Amniotic epithelial cell (primary cell): ENCODE measurements at regions not wholly inside any gene's neighbourhood (a gene's known extent, or its start where the extent isn't known, plus 50 kb on each side); places are given as distances from the start of the nearest gene placed in this dataset.

Experiments used
- DNase-seq: peaks from one replicate; pipeline ENCODE4 v3.0.0-alpha.2; 2010; ENCODE audit warnings: low read depth

- no peak for DNase-seq
These were observed 363.5 kb upstream of the DUSP10 start for GRCh38 chr1:222105393-222105737.

- no peak for DNase-seq
These were observed 363.0 kb upstream of the DUSP10 start for GRCh38 chr1:222104694-222105392.

DNA sequence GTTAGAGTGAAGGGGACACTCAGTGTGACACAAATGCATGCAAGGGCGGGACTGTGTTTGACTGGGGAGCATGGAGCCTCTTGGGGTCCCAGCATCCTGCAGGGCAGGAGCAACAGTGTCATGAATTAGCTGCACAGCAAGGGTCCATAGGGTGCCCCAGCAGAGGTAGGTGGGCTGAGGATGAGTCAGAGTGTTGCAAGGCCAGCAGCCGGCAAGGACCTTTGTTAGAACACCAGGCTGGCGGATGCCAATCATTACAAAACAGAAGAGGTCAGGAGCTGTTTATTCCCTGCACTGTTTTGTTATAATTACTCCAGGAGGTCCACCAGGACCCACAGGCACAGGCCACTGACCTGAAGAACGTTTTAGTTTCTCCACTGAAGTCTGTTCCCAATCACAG lies 362.2 kb upstream of the DUSP10 start:
- DNase-seq: no peak

DNA sequence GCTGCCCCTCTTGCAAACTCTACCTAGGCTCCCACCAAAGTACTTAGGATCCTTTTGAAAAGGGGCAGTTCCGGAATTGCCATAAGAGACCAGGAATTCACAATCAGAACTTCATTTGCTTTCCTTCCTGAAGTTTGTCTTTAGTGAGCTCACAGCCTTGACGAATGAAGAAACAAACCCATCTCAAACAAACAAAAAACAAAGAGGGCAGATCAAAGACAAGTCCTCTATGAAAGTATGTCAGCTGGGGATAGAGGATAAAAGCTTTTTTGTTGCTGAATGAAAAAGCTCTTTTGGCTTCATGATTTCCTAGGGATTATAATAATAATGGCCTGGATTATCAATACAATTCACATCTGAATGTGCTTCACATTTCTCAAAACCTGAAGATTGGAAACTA lies 357.9 kb upstream of the DUSP10 start:
- DNase-seq: no peak

DNA sequence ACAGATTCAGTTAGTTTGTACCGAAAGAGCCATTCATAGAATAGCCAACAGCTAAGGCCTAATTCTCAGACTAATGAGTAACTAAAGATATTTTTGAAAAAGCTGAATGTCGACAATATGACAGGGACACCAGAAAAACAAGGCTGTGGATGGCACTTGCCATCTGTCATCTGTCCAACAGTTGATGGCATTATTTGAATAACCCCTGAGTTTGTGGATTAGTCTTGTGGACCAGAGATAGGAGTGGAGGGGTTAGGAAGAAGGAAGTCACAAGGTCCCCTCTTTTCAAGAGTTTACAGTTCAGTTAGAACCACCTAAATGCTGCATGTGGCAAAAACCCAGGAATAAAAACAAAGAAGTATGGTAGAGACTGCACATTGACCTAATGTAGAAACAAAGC lies 356.5 kb upstream of the DUSP10 start:
- no peak for DNase-seq

DNA sequence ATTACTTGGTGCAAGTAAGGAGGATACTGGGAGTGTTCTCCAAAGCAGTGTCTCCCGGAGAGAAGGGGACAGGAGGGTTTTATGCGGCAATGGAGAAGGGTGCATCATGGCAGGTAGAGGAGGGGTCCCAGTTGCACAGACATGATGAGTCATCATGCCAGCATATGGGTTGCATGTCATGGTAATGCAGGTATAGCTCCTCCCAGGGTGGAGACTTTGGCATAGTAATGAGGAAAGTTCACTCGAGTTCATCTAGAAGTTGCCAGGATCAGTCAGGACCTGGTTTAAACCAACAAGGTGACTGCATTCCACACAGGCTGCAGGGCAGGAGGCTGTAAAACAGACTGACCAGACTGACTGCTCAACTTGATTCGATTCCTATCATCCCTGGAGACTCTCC lies 355.7 kb upstream of the DUSP10 start:
- DNase-seq: no peak

GRCh38 chr1:222096883-222097282 lies 355.0 kb upstream of the DUSP10 start:
- peak; percentile 32 for DNase-seq

GRCh38 chr1:222096476-222096772 lies 354.5 kb upstream of the DUSP10 start:
- no peak for DNase-seq

DNA sequence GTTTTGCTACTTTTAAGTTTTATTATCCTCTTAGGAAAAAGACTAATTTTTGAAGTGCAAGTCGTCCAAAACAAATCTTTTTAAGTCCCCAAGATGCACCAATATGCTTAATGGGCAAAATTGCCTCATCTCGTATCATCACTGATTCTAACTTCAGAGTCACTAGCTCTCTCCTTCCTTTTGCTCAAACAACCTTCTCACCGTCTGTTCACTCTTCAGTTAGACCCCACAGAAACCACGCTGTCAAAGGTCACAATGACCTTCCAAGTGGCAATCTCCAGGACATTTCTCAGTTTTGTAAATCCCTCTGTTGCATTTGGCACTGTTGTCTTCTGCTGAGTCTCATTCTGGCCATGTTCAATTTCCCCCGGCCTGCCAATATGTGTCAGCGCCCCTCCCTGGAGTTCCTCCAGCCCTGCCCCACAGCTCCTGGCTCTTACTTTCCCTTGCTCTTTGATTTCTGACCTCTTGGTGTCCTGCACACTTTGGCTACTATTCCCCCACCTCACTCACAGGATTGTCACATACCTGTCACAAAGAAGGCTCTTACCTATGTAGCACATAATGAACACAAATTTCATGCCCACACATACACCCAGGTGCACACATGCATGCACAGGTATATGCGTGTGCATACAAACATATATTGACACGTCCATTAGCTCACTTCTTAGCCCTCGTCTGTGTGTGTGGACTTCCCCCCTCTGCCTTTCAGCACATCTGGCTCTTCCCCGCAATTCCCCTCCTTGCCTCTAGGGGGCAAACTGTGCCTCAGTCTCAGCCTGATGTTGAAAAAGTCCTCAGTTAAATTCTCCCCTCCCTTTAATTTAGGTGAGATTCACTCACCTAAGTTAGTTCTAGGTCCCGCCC lies 354.0 kb upstream of the DUSP10 start:
- no peak for DNase-seq

GRCh38 chr1:222093518-222093917 lies 351.6 kb upstream of the DUSP10 start:
- no peak for DNase-seq

DNA sequence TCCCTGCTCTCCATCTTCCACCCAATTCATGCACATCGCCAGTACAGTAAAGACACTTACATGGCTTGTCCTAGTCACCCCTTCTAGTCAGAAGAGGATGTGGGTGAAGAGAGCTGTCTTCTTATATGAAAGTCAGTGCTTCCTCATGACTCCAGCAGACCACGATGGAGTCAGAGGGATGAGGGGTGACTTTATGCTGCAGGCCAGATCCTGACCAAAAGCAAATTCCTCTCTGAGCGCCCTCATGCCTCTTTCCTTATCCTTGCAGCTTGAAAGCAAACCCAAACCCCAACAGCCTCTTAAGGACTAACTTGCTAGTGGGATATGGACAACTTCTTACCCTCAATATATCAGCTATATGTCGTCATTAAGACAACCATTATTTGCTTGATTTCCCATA lies 348.2 kb upstream of the DUSP10 start:
- no peak for DNase-seq

DNA sequence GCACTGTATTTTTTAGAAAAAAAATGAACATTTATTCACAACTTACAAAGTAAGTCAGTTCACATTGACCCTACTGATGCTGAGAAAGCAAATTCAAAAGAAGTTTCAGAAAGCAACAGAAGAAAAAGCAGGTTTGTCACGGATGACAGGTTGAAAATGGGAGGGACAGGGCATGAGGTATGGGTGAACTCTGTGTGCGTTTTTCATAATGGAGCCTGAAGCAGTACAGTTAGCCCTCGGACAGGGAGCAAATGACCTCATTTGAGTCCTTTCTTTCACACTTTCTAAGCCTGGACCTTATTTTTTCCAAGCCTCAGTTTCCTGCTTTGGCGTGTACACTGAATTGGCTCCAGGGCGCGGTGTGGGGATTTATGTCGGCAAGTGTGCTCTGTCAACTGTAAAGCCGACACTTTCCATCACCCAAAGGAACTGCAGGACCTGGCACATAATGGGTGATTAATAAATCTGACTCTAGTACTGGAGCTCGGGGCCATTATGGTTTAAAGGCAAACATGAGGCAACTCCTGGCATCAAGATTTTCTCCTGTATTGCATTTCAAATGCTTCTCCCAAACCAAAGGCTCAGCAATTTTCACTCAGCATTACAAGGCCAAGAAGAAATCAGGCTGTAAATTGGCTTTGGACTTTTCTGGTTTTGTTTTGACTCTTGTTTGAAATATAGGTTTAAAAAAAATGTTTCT lies 345.5 kb upstream of the DUSP10 start:
- no peak for DNase-seq

GRCh38 chr1:222084996-222085395 lies 343.1 kb upstream of the DUSP10 start:
- peak; percentile 30 for DNase-seq

- no peak for DNase-seq
These were observed 342.2 kb upstream of the DUSP10 start for GRCh38 chr1:222084048-222084447.

DNA sequence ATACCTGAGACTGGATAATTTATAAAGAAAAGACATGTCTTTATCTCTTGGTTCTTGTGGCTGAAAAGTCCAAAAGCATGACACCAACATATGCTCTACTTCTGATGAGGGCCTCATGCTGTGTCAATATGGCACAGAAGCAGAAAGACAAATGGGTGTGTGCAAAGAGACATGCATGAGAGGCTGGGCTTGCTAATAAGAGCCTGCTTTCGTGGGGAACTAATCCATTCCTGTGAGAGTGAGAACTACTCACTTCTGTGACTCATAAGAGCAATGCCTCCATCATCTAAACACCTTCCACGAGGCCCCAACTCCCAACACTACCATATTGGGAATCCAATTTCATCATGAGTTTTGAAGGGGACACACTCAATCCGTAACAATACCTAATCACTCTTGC lies 340.0 kb upstream of the DUSP10 start:
- DNase-seq: no peak

- no peak for DNase-seq
These were observed 337.7 kb upstream of the DUSP10 start for GRCh38 chr1:222079566-222079965.

DNA sequence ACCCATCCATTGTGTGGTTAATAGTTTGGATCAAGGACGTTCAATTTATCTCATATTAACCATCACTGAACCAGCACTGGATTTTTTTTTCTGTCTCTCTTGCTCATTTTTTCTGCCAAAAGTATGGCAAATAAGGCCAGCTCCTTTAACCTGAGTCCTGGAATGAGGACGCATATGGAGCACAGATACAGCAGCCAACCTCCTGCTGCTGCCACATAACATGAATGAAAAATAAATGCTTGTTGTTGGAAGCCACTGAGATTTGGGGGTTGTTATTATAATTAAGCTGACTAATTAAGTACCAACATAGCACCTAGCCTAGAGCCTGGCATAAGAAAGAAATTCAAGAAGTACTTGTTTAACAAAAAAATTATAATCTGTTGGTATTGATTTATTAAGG lies 335.3 kb upstream of the DUSP10 start:
- no peak for DNase-seq

GRCh38 chr1:222074317-222074716 lies 332.4 kb upstream of the DUSP10 start:
- DNase-seq: no peak

DNA sequence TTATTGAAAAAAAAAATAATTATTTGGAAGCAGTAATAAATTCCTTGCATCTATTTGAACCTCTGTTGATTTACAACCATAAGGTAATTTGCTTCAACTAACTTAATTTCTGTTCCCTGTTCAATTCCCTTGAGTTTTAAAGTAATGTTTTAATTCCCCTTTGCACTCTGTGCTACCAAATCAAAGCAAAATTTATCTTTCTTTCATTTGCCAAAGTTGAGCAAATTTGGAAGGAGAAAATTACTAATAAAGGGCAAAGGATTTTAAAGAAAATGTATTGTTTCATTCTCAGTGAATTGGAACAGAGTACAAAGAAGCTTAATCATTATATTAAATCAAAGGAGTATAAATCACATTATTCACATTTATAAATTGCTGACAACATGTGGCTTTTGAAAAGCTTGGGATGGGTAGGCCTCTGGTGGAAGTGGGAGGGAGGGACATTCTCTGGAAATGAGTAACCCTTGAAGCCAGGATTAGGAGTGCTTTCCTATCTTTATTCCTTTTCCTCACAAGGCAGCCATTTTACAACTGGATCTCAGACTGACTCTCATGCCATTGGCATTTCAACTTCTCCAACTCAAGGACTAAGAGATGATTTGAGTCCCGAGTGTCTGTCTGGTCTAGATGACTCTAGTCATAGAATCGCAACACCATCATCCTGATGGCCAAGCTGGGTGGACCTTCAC lies 331.6 kb upstream of the DUSP10 start:
- peak; percentile 95 for DNase-seq

DNA sequence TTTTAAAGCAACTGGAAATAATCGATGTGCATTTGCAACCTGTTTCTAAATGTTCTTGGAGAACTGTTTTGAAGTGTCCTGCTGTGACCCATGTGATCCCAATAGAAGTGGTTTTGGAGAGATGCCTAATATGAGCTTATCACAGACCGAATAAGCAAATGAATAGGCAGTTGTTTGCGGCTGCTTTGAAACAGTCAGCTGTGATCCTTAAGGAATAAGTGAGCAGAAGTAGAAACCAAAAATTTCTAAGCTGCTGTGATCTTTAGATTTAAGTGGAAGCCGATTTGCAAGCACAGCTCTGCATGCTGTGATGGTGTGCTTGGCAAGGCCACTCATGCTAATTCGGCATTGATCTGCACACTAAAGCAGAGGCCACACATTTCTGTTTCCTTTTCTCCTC lies 329.5 kb upstream of the DUSP10 start:
- DNase-seq: peak; percentile 37

GRCh38 chr1:222068937-222069336 lies 327.0 kb upstream of the DUSP10 start:
- DNase-seq: peak; percentile 71

- no peak for DNase-seq
These were observed 326.2 kb upstream of the DUSP10 start for GRCh38 chr1:222068101-222068500.

GRCh38 chr1:222066539-222066938 lies 324.6 kb upstream of the DUSP10 start:
- DNase-seq: no peak
